NCI-H1694 (cell line): ENCODE measurements at regions not wholly inside any gene's neighbourhood (a gene's known extent, or its start where the extent isn't known, plus 50 kb on each side); places are given as distances from the start of the nearest gene placed in this dataset.
"Not testable (repeated sequence)": the region's sequence is repeated elsewhere in the genome, so short reads cannot be mapped to it uniquely, and the experiment has no call there.

Experiments
- DNase-seq: peaks from one replicate; lab custom pipeline; 2025; lab: John Stamatoyannopoulos, UW

DNA sequence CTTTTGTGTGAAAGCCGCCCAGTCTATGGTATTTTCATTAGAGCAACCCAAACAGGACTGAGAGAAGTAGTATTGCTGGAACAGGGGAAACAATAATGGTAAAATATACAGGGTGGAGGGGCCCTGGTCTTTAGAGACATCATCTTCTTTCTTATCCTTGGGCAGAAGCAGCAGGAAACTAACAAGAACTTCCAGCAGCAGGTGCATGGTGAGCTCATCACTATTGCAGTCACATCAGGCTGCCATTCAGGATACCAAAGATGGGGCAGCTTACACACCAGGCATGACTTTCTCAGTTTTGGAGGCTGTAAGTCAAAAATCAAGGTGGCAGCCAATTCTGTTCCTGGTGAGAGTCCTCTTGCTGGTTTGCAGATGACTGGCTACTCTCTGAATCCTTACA lies 478.3 kb upstream of the RUNX1 start:
- no peak for DNase-seq

DNA sequence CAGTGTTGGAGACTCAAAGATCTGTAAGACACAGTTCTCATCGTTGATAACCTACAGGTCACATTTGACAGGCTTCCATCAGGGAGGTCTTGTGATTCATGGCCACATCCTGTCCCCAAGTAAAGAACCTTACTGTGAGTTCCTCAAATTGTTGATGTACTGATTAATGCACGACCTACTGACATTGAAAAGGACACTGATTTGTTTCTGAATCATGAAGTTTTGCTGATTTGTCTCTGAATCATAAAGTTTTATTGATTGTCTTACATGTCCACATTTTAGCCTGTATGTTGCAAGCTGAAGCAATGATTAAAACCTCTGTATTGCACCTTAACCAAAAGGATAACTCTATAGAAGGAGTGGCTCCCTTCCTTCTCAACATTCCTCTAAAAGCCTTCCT lies 476.3 kb upstream of the RUNX1 start:
- DNase-seq, result no peak

DNA sequence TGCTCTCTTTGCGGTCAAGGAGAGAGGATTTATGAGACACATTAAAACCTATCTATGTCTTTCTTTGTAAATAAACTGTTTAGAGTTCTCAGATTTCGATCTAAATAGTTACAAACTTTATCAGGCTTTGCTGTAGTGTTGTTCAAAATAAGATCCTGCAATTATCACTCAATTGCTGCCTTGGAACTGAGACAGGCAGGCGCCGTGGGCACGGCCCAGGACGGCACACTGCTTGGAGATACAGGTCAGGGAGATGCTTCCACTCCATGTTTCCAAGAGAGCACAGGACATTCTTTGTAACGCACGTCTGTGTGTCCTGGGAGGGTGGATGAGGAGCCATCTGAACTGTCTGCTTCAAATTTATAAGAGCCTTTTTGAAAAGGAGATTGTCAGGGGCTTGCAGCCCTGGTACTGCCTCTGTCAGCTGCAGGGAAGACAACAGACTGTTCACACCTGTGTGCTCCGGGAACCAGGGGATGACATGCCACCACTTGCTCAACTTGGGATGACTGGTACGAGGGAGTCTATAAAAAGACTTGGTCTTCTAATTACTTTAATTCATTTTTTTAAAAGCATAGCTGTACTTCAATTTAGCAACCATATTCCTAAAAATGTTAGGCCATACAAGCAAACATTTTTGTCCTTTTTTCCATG lies 472.9 kb upstream of the RUNX1 start:
- DNase-seq, result no peak

DNA sequence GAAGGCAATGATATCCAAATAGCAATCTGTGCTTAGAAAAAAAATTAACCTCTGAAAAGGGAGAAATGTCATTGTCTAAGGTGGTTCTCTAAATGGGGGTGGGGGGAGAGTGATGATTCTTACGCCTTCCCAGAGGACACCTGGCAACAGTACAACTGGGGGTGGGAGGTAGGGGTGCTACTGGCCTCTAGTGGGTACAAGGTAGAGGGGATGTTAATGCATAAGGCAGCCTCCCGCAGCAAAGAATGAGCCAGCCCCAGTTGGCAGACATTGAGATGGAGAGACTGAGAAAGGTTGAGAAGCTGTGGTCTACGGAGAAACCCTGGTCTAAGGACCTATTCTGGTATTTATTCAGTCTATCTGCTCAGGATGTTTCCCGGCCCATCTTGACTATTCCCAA lies 472.2 kb upstream of the RUNX1 start:
- no peak for DNase-seq

DNA sequence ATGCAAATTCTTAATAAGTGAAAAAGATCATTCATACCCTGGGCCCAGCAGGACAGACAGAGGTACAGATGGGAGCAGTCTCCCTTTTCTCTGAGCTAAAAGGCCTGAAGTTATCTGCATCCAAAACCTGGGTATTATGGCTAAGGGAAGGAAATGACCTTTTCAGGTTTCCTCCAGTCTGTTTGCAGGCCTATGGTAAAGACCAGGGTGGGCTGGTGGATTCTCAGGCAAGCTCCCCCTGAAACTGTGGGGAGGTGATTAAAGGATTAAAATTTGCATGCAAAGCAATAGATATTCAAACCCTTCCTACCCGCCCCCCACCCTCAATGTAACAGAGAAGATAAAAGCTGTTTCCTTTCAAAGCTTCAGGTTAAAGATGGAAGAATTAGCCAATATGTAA lies 471.8 kb upstream of the RUNX1 start:
- no peak for DNase-seq

DNA sequence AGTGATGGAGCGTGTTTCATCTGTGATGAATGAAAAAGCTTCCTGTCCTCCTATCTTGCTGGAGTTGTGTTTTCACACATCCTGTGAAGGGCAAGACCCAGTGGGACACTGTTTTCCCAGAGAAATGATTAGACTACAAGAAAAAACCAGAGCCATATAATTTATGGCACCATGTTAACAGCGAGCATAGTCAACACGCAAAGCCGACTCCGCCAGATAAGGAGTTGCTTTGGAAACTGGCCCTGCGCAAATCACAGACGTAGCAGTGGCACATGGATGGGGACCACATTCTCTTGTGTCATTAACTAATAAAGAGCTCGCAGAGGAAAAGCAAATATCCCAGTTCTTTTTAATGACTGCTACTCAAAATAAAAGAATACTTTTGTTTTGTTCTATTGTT lies 471.2 kb upstream of the RUNX1 start:
- no peak for DNase-seq

DNA sequence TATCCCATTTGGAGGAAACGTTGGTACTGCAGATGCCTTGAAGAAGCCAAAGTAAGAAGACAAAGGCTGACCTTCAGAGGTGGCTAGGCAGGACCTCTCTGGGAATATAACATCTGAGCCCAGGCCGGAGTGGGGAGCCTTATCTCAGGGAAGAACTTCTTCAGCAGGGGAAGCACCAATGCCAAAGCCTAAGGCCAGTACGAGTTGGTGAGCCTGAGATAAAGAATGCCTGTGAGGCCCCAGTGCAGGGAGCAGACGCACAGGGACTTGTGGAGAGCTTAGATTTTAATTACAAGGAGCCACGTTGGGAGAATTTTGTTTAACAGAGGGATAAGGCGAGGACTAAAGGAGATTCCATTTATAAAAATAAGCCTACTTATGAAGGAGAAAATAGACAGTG lies 468.8 kb upstream of the RUNX1 start:
- DNase-seq, result no peak

DNA sequence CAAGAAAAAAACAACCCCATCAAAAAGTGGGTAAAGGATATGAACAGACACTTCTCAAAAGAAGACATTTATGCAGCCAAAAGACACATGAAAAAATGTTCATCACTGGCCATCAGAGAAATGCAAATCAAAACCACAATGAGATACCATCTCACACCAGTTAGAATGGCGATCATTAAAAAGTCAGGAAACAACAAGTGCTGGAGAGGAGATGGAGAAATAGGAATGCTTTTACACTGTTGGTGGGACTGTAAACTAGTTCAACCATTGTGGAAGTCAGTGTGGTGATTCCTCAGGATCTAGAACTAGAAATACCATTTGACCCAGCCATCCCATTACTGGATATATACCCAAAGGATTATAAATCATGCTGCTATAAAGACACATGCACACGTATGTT lies 467.2 kb upstream of the RUNX1 start:
- not testable (repeated sequence) for DNase-seq

DNA sequence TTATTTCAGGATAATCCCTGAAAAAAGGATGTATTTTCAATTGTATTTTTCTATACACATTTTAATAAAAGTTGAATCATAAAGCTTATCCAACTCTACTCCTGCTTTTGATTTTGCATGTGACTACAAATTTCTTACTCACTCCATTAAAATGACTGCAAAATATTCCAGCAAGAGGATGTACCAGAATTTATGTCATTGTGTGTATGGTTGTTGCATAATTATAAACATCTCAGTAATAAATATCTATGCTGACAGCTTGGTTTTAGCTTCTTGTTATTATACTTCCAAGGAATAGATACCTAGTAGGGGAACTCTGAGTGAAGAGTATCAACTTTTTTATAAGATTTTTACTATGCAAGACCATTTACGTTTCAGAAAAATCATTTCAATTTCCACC lies 463.2 kb upstream of the RUNX1 start:
- no peak for DNase-seq

DNA sequence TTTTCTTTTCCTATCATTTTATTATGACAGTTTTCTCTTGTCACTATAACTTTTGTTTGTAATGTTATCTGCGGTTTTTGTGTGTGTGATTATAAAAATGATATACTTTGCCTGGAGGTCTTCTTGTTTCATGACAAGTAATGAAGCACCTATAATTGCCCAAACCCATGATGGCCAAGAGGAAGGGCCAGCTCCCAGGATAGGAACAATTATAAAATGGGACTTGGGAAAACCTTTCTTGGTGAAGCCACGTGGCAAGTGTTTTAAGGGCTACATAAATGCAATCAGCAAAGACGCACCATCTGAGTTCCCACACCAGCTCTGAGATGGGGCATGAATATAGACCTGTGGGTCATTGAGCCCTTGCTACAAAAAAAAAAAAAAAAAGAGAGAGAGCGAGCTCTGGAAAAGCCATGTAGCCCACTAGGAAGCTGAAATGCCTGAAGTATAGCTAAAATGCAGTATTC lies 462.6 kb upstream of the RUNX1 start:
- no peak for DNase-seq

DNA sequence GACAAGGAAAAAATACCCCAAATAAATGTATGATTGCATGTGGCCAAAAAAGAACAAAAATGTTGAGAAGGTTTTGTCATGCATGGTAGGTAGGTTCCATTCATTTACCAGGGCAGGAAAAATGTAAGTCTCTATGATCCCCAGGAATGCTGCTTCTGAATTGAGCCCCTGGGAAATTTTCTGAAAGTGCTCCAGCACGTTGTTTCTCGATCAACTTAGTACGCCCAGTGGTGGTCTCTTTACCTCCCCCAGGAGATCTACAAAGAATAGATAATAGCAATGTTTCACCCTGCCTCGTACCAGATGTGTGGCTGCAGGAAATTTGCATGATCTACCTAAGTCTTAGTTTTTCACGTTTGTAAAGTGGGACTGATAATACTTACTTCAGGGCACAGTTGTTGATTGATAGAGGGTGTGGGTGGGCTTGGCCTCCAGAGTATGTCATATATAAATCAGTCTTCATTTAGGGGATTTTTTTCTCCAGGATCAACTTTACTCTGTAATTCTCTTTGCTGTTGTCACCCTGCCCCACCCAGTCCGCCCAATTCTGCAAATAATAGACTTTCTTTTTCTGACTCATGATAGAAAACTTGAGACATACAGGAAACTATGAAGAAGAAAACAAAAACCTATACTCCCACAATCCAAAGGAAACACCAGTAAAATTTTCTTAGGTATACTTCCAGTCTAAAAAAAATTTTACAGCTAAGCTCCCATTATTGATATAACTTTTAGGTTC lies 462.0 kb upstream of the RUNX1 start:
- no peak for DNase-seq

DNA sequence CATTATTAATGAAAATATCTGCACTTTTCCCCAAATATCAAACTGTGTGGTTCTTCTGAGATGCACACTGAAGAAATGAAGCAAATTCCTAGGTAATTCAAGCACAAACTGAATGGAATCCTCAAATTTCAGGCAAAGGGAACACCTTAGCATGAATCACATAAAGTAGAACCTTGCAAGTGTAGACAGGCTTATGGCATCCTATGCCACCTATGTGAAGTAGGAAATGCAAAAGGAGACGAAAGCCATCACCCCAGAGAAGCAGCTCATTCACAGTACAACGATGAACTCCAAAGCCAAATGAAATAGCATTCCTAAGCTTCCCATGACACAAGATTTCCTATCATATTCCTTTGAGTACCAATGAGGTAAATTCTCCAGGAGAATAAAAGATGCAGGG lies 461.2 kb upstream of the RUNX1 start:
- no peak for DNase-seq

DNA sequence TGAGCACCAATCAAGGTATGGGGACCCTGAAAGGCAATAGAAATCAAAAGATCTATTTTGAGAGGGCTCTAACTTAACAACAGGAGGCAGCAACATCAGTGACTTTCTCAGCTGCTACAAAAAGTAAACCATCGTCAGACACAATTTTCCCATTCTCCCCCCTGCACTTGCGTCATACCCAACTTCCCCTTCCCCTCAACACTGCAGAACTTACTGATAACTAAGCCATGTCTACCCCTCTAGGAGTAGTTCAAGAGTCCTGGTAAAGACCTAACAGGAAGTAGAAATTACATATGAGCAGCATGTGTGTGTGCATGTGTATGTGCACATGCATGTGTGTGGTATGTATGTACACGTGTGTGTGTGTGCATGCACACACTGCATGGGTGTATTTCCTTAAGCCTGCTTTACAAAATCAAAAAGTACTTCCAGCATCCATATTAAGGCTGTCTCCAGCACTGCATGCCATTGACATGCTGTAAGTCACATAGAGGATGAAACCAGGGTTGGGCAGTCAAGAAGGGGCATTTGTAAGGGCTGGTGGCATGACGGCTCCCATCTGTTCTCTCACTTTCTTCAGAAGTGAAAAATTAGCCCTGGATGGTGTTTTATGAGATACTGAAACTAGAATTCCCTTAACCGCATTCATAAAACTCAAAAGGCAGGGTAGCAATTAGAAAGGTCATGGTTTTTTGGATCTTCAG lies 460.1 kb upstream of the RUNX1 start:
- DNase-seq, result no peak

DNA sequence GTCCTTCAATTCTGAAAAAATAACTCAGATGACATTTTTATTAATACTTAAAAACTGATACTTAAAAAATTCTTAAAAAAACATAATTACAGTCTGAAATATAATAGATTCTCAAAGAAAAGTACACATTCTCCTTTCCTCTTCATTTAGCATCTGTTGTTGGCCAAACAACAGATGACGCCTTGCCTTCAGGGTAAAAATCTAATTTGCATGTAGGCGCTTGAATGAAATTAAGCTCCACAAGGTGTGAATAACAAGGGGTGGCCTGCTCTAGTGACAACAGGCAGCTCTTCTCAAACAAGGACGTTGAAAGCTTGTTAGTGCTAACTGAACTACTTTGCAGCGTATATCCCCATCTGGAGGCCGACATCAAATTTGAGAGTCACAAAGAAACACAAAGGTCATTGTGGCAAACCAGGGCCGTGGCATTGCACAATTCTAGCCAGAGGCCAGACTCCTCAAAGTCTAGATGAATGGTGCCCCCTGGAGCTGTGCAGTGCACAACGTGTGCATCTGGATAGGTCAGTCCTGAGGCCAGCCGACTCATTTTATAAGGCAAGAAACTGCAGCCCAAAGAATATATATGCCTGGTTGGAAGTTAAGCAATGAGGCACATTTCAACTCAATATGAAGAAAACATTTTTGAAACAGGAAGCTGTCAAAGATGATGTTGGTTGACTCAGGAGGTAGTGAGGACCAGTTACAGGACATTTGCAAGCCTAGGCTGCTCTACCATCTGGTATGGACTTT lies 459.2 kb upstream of the RUNX1 start:
- no peak for DNase-seq

DNA sequence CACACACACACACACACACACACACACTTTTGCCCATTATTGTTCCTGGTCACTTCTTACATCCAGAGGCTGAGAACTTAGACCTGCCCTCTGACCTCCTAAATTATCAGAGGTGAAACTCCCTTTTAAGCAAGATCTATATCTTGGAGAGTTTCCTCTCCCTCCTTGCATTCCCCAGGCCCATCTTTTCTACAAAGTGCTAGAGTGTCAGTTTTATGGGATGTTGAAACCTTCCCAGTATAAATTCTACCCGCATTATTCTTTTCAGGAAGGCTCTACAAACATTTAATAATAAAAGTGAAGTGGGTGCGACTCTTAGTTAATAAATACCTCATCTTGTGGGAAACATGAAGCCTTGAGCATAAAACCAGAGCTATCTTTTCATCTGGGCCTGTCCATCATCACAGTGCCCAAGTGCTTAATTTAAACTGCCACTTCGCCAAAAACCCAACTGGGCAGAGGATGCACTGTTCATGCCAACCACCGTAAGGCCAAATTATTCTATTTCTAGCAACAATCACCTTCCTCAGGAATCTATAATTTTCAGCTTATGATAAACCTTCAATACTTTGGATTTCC lies 458.2 kb upstream of the RUNX1 start:
- DNase-seq, result no peak

DNA sequence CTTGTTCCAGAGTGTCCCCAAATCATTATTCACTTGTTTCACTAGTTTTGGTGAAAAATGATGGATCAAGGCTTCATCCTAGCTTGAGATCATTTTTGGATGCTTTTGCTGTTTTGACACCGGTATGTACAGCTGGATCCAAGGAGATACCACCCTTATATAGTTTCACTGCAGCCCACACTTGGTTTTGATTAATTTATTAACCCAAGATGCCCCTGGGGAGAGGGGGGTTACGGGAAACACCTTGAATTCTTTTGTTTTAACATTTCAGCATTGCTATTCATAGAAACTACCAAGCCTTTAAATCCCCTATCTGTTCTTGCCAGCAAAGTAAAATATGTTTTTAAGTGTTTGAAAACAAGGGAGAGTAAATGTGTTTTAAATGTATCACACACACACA lies 457.7 kb upstream of the RUNX1 start:
- DNase-seq, result no peak

DNA sequence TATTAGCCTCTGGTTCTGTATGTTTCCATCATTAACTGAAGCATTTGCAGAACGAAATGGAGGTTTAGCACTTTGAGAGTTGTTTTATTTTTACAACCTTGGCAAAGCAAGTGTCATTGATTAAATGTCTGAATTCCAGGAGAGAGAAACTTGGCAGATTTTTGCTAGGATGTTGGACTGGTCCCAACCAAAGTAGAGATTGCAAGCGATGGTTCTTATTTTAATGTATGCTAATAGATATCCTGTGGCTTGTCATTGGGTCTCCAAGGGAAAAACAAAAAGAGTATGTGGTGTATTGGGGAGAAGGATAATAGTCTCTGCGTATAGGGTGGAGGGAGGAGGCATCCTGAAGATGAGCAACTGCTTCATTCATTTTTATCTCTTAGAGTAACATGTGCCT lies 457.2 kb upstream of the RUNX1 start:
- no peak for DNase-seq

DNA sequence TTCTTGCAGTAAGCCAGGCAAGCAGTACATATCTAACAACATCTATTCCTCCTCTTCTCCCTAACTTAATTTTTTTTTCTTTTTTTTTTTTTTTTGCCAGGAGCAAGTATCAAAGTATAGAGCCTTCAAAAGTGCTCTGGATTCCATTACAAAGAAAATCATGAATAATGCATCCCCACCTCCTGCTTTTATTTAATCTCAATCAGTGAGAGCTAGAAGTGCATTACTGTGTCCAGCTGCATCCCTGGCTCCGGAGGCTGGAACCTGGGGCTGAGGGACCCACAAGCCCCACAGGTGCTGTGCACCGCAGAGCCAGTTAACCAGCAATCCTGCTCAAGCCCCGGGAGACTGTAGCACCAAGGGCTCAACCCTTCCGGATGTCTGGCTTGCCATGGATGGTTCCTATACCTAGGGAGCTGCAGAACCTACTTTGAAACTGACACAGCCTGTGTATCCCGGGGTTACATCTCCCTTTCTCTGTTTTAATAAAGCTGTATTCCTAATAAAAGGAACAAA lies 455.9 kb upstream of the RUNX1 start:
- no peak for DNase-seq

DNA sequence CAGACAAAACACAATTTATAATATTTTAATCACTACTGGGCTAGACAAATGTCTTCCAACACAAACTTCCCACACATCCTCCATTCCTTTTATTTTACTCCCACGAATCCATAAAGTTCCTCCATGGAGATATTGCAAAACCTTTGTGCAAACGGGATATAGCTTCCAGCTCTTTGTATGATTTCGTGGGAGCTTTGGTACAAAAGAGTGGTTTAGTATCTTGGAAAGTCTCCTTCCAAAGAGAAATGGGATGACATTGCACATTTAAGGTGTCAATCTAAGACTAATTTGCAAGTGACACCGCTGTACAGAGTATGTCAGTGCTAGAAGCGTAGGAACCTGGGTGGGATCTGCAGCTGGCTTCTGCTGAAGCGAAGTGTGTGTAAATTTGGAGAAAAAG lies 455.2 kb upstream of the RUNX1 start:
- DNase-seq, result no peak

DNA sequence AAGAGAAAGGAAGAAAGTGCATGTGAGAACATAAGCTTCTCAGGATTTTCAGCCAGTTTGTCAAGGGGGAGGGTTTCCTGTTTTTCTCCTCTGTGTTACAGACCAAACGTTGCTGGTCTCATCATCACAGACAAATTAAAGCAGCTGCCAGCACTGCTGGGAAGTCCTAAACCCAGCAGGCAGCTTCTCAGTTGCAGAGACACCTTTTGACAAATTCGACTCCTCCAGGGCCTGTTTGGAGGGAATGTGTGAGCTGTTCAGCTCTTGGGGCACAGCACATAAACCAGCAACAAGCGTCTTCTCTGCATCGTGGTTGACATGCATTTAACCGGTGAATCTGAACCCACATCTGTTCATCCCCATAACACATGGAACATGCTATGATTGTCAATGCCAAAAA lies 454.6 kb upstream of the RUNX1 start:
- DNase-seq, result no peak

DNA sequence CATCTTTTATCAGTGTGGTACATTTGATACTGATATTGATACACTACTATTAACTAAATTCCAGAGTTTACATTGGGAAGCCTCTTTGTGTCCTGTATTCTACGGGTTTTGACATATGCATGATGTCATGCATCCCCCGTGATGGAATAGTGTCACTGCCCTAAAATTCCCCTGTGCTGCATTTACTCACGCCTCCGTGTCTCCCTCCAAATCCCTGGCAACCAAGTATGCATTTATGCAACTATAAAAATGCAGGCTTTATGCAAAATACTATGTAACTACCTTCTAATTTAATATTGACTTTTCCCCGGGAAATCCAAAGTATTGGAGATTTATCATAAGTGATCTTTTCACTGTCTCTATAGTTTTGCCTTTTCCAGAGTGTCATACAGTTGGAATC lies 453.7 kb upstream of the RUNX1 start:
- no peak for DNase-seq

DNA sequence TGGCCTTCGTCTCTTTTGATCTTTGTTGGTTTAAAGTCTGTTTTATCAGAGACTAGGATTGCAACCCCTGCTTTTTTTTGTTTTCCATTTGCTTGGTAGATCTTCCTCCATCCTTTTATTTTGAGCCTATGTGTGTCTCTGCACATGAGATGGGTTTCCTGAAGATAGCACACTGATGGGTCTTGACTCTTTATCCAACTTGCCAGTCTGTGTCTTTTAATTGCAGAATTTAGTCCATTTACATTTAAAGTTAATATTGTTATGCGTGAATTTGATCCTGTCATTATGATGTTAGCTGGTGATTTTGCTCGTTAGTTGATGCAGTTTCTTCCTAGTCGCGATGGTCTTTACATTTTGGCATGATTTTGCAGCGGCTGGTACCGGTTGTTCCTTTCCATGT lies 448.4 kb upstream of the RUNX1 start:
- DNase-seq, result not testable (repeated sequence)
